IPS-20b (cell line): ENCODE measurements at regions not wholly inside any gene's neighbourhood (a gene's known extent, or its start where the extent isn't known, plus 50 kb on each side); places are given as distances from the start of the nearest gene placed in this dataset.

Source experiments
- H3K27ac ChIP-seq: one replicate; pipeline ENCODE4 v1.5.1; 2013; ENCODE audit warnings: low read length
- H3K27me3 ChIP-seq: 2 replicates; pipeline ENCODE4 v1.6.1; 2013; ENCODE audit warnings: mild to moderate bottlenecking, low read length, inconsistent platforms; ENCODE audit not compliant: insufficient read depth
- H3K36me3 ChIP-seq: 2 replicates; pipeline ENCODE4 v1.6.1; 2013; ENCODE audit warnings: low read depth, mild to moderate bottlenecking, inconsistent platforms, low read length, moderate library complexity; ENCODE audit not compliant: insufficient read depth
- H3K4me1 ChIP-seq: 2 replicates; pipeline ENCODE4 v1.6.1; 2013; ENCODE audit warnings: mild to moderate bottlenecking, control low read depth, inconsistent platforms, low read length, moderate library complexity; ENCODE audit not compliant: insufficient read depth
- H3K4me3 ChIP-seq: 2 replicates; pipeline ENCODE4 v1.5.1; 2013; ENCODE audit warnings: mild to moderate bottlenecking, low read length, inconsistent platforms
- H3K9ac ChIP-seq: 2 replicates; pipeline ENCODE4 v1.6.1; 2013; ENCODE audit warnings: low read depth, mild to moderate bottlenecking, inconsistent platforms, low read length, moderate library complexity
- H3K9me3 ChIP-seq: 2 replicates; pipeline ENCODE4 v1.6.1; 2013; ENCODE audit warnings: mild to moderate bottlenecking, low read depth, low read length, inconsistent platforms; ENCODE audit not compliant: insufficient read depth

DNA sequence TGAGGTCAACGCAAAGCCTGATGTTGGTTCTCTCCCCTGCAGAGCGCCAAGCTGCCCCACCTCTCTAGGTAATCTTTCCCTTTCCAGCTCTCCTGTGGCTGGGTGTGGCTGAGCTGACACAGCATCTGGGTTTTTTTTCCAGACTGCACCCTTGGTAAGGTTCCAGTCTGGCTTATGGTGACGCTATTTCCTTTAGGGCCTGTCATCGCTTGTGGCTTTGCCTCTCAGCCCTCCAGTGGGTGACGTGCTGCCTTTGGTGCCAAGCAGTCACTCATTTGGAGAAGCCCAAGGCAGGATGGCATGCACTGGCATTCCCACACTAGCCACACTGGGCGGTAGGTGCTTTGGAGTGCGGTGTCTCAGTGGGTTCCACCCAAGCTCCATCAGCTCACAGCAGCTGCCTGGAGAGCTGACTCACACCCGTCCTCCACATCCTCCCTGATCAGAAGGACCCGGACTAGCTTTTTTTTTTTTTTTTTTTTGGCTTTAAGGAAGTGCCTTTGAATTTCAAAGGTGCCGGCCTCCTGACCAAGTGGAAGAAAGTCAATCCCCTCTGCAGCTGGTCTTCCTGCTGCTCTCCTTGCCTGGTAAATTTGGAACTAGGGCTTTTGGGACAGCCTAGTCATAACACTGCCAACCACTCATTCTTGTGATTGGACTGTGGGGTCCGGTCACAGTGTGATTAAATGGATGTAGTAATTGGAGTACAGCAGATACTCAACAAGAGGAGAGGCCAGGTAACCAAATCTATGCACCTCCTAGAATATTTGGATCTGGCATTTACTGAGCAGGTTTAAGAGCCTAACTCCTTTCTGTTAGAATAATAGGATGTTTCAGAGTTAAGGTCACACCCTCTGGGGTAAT lies 153.6 kb downstream of the CD83 start:
- Histone ChIP-seq H3K4me3 (no peak overlapping the region), H3K27me3 (peaks cover 31% of the 10 kb centered on the region), H3K9ac (no peak overlapping the region), H3K27ac (no peak overlapping the region), H3K4me1 (peaks cover 11% of the 10 kb centered on the region; the same call in 1 of the 2 replicates), H3K36me3 (no peaks in the 10 kb centered on the region), H3K9me3 (peaks cover 6% of the 10 kb centered on the region; the same call in 1 of the 2 replicates)

DNA sequence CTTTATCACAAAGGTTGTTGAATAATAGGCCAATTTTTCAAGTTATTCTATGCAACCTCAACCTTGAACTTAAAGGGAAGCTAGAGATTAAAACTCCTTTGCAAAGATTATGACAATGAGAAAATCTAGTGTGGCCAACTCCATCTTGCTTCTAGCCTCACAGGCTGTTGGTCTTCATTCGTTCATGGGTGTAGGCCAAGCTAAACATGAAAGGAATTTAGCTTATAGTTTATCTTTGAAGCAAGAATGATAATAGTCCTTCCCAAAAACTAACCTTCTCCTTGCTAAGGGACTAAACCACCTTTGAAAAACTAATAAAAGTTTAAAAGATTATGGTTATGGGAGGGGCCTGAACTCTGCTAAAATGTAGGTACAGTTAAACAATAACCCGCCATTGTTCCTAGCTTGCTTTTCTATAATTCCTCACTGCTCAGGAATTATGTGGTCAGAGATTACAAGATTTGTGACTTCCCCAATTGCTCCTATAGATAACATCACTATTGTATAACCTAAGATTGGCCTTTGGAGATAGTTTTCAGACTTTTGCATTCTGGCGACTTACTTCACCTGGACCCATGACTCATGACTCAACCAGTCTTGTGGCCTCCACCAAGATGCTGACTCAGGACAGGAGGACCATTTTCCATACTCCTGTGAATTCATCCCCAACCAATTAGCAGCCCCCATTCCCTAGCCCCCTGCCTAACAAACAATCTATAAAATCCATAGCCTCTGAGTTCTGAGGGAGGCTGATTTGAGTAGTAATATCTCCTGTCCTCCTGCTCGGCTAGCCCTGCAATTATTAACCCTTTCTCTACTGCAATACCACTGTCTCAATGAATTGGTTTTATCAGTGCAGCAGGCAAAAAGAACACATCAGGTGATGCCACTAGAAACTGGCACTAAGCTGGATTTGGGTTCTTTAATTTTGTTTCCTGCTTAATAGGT lies 154.5 kb downstream of the CD83 start:
- Histone ChIP-seq H3K27me3 (peaks cover 37% of the 10 kb centered on the region), H3K9me3 (peaks cover 6% of the 10 kb centered on the region; the same call in 1 of the 2 replicates), H3K27ac (no peak overlapping the region), H3K4me3 (no peak overlapping the region), H3K4me1 (peaks cover 11% of the 10 kb centered on the region; the same call in 1 of the 2 replicates), H3K9ac (no peak overlapping the region), H3K36me3 (no peaks in the 10 kb centered on the region)

DNA sequence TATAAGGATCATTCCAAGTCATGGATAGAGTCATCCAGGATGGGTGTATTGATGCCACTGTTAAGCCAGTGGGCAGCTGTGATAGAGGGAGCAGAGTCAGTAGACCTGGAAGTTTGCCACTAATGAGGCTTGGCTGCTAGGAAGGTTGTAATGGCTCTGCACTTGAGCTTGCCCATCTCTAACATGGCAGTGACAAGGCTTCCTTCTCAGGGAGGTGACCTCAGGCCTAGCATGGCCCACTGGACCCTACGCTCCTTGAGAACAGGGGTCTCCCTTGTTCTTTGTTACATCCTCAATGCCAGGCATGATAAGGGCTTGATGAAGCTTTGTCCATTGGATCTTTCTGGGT lies 155.1 kb downstream of the CD83 start:
- peaks cover 37% of the 10 kb centered on the region for H3K27me3 ChIP-seq
- H3K9me3 ChIP-seq, result peaks cover 6% of the 10 kb centered on the region; the same call in 1 of the 2 replicates
- peaks cover 11% of the 10 kb centered on the region; the same call in 1 of the 2 replicates for H3K4me1 ChIP-seq
- H3K27ac ChIP-seq, result no peak overlapping the region
- H3K9ac ChIP-seq, result no peak overlapping the region
- H3K36me3 ChIP-seq, result no peaks in the 10 kb centered on the region
- peak overlapping the region; percentile 24; the same call in 1 of the 2 replicates for H3K4me3 ChIP-seq

DNA sequence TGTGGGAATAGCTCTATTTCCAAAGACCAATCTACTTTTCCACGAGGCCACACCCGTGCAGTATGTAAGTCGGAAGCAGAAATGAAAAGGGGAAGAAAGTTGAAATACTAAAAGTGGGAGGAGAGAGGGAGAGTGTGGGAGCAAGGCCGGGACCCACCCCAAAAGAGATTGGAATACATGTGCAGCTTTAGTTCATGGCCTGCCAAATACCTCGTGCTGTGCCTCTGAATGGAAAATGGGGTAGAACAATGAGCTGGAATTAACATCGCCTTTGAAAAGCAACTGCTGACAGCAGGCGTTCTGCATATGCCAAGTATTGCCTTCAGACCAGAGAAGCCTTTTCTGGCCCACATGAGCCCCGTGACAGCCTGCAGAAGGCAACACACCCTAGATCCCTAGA lies 155.6 kb downstream of the CD83 start:
- peaks cover 37% of the 10 kb centered on the region for H3K27me3 ChIP-seq
- H3K27ac ChIP-seq, result no peak overlapping the region
- H3K9ac ChIP-seq, result no peak overlapping the region
- peaks cover 6% of the 10 kb centered on the region; the same call in 1 of the 2 replicates for H3K9me3 ChIP-seq
- H3K36me3 ChIP-seq, result no peaks in the 10 kb centered on the region
- peak overlapping the region; percentile 24; the same call in 1 of the 2 replicates for H3K4me3 ChIP-seq
- H3K4me1 ChIP-seq, result peaks cover 11% of the 10 kb centered on the region; the same call in 1 of the 2 replicates

DNA sequence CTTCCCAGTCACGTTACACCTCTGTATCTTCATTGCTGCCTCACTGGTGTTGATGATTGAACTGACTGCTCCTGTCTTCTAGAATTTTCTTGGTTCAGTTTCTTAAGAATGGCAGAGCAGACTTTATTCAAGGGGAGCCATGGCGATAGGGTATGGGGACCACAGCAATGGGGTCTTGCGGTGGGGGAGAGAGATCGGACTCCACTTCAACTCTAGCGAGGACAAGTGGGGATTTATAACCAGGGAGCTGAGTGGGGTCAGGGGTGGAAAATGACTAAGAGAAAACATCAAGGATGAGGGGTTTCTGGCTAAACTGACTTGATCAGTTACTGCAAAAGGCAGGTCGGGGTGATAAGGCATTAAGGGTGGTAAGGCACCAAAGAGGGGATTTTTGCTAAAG lies 156.4 kb downstream of the CD83 start:
- Histone ChIP-seq H3K27ac (no peak overlapping the region), H3K9me3 (peaks cover 6% of the 10 kb centered on the region; the same call in 1 of the 2 replicates), H3K27me3 (peaks cover 37% of the 10 kb centered on the region), H3K4me3 (no peak overlapping the region), H3K9ac (no peak overlapping the region), H3K36me3 (no peaks in the 10 kb centered on the region), H3K4me1 (peaks cover 11% of the 10 kb centered on the region; the same call in 1 of the 2 replicates)

DNA sequence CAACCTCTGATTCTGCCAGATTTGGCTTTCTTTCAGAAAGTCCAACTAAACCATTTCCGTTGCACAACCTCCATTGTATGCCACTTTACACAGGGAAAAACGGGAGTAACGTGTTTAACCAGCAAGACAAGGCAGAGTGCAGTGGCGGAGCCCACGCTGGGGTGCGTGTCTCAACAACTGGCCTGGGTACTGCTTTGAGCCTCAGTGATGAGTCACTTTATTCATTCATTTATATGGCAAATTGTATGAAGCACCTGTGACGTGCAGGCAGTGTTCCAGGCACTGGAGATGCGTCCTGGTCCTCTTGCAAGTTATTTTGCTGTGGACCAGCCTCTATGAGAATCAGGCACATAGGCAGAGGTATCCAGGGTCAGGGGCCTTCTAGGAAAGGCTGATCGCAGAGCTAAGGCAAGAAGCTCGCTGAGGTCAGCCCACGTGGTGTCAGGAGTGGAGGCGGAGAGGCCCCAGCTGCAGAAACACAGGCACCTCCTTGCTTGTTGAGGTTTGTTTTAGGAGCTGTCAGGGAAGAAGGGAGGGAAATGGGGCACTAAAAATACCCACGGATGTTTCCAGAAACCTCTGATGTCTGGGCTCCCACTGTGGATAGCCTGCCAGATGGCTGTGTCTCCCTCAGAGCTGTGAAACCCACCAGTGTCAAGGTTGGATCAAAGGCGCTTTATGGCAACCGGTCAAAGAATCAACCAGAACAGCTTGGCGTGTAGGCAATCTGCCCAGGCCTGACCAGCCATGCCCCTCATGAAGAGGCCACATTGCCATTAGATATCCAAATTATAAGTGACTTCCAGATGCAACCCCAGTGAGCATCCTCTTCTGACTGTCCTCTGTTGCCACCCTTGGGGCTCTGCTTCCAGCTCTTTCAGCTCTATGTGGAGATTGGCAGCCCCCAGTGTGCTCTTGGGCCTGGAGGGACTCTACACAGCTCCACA lies 157.2 kb downstream of the CD83 start:
- no peak overlapping the region for H3K9ac ChIP-seq
- no peak overlapping the region for H3K4me3 ChIP-seq
- no peak overlapping the region for H3K27ac ChIP-seq
- peaks cover 37% of the 10 kb centered on the region for H3K27me3 ChIP-seq
- peaks cover 6% of the 10 kb centered on the region; the same call in 1 of the 2 replicates for H3K9me3 ChIP-seq
- H3K4me1 ChIP-seq, result peaks cover 11% of the 10 kb centered on the region; the same call in 1 of the 2 replicates
- no peaks in the 10 kb centered on the region for H3K36me3 ChIP-seq

DNA sequence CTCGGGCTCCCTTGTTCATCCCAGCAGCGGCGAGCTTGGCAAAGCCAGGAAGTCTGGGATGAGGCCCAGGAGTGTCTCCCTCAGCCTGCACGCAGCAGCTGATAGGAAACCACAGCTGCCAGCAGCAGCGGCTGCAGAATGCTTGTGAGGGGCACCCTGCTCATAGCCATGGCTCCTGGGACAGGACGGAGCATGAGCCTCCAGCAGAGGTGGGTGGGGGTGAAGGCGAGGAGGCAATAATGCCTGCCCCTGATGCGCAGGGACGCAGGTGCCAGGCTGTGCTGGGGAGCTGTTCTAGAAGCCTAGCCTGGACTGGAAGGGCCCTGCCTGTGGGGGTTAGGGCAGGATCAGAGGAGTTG lies 157.9 kb downstream of the CD83 start:
- Histone ChIP-seq H3K9me3 (peaks cover 6% of the 10 kb centered on the region; the same call in 1 of the 2 replicates), H3K4me3 (no peak overlapping the region), H3K4me1 (peaks cover 11% of the 10 kb centered on the region; the same call in 1 of the 2 replicates), H3K27me3 (peaks cover 37% of the 10 kb centered on the region), H3K9ac (no peak overlapping the region), H3K36me3 (no peaks in the 10 kb centered on the region), H3K27ac (no peak overlapping the region)

DNA sequence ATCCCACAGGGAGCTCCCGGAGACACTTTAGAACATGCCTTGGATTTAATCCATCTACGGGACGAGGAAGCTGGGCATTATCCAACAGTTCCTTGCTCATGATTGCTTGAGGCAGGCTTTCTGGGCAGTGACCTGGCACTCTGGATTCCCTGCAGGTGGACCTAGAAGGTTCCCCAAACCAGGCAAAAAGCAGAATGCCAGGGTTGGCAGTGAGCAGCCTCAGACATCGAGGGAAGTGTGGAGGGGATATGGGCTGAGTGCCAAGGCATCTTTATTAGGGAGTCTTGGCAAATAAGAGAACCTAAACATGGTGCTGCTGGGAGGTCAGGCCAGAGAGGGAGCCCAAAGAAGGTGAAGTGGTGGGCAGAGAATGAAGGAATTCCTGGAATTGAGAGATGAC lies 158.5 kb downstream of the CD83 start:
- H3K27me3 ChIP-seq, result peaks cover 37% of the 10 kb centered on the region
- no peak overlapping the region for H3K9ac ChIP-seq
- no peak overlapping the region for H3K4me3 ChIP-seq
- H3K9me3 ChIP-seq, result peaks cover 6% of the 10 kb centered on the region; the same call in 1 of the 2 replicates
- H3K4me1 ChIP-seq, result peaks cover 11% of the 10 kb centered on the region; the same call in 1 of the 2 replicates
- no peak overlapping the region for H3K27ac ChIP-seq
- H3K36me3 ChIP-seq, result no peaks in the 10 kb centered on the region

DNA sequence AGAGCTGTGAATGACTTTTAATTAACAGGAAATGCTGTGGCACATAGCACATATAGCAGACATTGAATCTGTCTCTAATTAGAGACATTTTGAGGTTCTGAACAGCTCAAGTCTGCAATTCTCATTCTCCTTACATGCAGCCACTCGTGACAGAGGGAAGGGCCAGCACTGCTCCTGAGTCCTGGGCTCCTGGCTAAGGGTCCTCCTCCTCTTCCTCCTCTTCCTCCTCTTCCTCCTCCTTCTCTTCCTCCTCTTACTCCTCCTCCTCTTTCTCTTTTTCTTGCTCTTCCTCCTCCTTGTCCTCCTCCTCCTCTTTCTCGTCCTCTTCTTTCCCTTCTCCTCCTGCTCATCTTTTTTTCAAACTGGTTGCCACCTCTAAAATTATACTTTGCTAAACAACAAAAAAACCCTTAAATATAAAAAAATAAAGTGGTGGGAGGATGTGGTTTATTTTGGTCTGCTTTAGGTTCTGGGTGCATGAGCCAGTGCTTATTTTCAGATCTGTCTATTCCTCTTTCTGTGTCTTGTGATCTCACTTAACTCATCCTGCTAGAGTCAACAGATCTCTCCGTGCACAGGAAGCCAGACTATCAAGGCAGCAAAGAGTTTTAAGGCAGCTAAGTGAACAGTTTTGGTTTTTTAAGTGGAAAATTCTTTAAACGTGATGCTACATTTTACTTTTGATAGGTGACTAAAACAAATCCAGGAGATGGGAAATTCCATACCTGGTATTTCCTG lies 159.3 kb downstream of the CD83 start:
- Histone ChIP-seq H3K9ac (no peak overlapping the region), H3K36me3 (no peaks in the 10 kb centered on the region), H3K4me1 (peaks cover 11% of the 10 kb centered on the region; the same call in 1 of the 2 replicates), H3K27ac (no peak overlapping the region), H3K27me3 (peaks cover 37% of the 10 kb centered on the region), H3K4me3 (no peak overlapping the region), H3K9me3 (peaks cover 6% of the 10 kb centered on the region; the same call in 1 of the 2 replicates)

DNA sequence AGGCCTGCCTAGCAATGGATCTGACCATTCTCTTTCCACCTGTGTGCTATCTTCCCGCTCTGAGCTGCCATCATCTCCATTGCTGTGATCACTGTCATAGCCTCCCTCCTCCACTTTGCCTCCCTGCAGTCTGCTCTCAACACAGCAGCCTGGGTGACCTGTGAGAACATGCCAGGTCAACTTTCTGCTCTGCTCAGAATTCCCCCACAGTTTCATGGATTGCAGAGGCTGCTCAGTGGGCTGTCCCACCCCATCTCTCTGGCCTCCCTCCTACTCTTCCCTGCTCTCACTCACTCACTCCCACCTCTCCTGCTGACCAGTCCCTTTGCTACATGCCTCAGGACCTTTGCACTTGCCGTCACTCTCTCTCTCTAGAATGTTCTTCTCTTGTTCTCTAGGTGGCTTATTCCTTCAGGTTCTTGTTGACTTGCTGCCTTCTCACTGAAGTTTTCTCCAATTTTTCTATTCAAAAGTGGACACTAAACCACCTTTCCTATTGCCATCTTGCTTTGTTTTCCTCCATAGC lies 159.9 kb downstream of the CD83 start:
- peaks cover 11% of the 10 kb centered on the region; the same call in 1 of the 2 replicates for H3K4me1 ChIP-seq
- H3K9me3 ChIP-seq, result peaks cover 4% of the 10 kb centered on the region; the same call in 1 of the 2 replicates
- no peak overlapping the region for H3K4me3 ChIP-seq
- H3K27me3 ChIP-seq, result peaks cover 37% of the 10 kb centered on the region
- H3K27ac ChIP-seq, result no peak overlapping the region
- H3K36me3 ChIP-seq, result no peaks in the 10 kb centered on the region
- no peak overlapping the region for H3K9ac ChIP-seq
